Activated CD8-positive, alpha-beta memory T cell treated with anti-CD3 and anti-CD28 coated beads for 36 hours (primary cell): ENCODE measurements at regions not wholly inside any gene's neighbourhood (a gene's known extent, or its start where the extent isn't known, plus 50 kb on each side); places are given as distances from the start of the nearest gene placed in this dataset.
"Not testable (repeated sequence)": the region's sequence is repeated elsewhere in the genome, so short reads cannot be mapped to it uniquely, and the experiment has no call there.

Experiments used
- CTCF ChIA-PET: fragments of 350-600 bp; sonication (Branson Sonifier 250); formaldehyde crosslinking; loops from one replicate; lab custom pipeline; 2021; ENCODE audit warnings: antibody characterized with exemption; lab: Charles Lee
- POLR2A ChIA-PET: fragments of 350-600 bp; sonication (Branson Sonifier 250); formaldehyde crosslinking; loops from one replicate; lab custom pipeline; 2021; ENCODE audit warnings: antibody characterized with exemption; lab: Charles Lee

DNA sequence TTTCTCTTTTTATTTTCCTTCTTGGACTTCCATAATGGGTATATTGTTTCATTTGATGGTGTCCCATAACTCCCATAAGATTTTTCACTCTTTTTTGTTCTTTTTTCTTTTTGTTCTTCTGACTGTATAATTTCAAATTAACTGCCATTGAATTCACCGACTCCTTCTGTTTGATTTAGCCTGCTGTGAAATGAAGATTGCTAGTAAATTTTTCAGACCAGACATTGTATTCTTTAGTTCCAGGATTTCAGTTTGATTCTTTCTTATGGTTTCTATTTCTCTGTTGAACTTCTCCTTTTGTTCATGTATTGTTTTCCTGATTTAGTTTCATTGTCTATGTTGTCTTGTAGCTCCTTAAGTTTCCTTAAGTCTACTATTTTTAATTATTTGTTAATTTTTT, 87.6 kb upstream of the SPOPL start:
- POLR2A ChIA-PET = no interaction called here
- CTCF ChIA-PET = no interaction called here

DNA sequence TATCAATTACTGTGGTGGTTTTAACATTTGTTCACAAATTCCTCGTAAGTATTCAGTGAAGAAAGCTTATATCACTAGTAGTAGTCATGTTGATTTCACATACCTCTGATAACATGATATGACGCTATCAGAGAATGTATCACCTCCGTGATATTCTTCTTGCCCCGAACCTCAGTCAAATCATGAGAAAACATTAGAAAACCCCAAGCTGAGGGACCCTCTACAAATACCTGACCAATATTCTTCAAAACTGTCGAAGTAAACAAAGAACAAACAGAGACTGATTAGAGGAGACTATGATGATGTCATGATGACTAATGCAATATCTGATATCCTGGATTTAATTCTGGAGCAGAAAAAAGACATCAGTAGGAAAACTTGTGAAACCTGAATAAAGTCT, 85.6 kb upstream of the SPOPL start:
- CTCF ChIA-PET = no interaction called here

GRCh38 chr2:138418453-138418852, 83.1 kb upstream of the SPOPL start:
- CTCF ChIA-PET = no interaction called here

More for the DNA sequence above, 85.6 kb upstream of the SPOPL start:
- POLR2A ChIA-PET = no interaction called here

GRCh38 chr2:138421315-138421970, 80.1 kb upstream of the SPOPL start:
- ChIA-PET POLR2A (no interaction called here), CTCF (no interaction called here)

More at GRCh38 chr2:138418453-138418852, 83.1 kb upstream of the SPOPL start:
- POLR2A ChIA-PET = no interaction called here

GRCh38 chr2:138421971-138422335, 79.6 kb upstream of the SPOPL start:
- ChIA-PET CTCF (no interaction called here), POLR2A (no interaction called here)

GRCh38 chr2:138423198-138423597, 78.4 kb upstream of the SPOPL start:
- CTCF ChIA-PET = no interaction called here
- POLR2A ChIA-PET = no interaction called here

- CTCF ChIA-PET = no interaction called here
Measured at GRCh38 chr2:138423745-138424144, 77.8 kb upstream of the SPOPL start.

GRCh38 chr2:138424436-138425140, 77.0 kb upstream of the SPOPL start:
- ChIA-PET CTCF (no interaction called here), POLR2A (no interaction called here)

More at GRCh38 chr2:138423745-138424144, 77.8 kb upstream of the SPOPL start:
- POLR2A ChIA-PET = no interaction called here

GRCh38 chr2:138426116-138426515, 75.5 kb upstream of the SPOPL start:
- POLR2A ChIA-PET, CTCF ChIA-PET: not testable (repeated sequence)

- POLR2A ChIA-PET = no interaction called here
- CTCF ChIA-PET = no interaction called here
Measured at GRCh38 chr2:138428710-138429440, 72.7 kb upstream of the SPOPL start.

DNA sequence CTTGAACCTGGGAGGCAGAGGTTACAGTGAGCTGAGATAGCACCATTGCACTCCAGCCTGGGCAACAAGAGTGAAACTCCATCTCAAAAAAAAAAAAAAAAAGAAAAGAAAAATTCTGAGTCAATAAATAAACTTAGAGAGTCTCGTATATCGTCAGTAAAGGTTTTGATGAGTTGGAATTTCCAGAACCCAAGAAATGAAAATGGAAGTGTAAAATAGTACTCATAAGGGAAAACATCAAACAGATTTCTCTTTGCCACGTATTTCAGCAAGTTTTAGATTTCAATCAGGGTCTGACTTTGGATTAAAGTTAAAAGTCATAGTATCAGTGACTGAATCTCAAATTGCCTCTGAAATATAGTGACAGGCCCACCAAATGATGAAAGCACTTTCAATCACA, 71.4 kb upstream of the SPOPL start:
- POLR2A ChIA-PET = no interaction called here
- CTCF ChIA-PET = no interaction called here

- CTCF ChIA-PET = no interaction called here
- POLR2A ChIA-PET = no interaction called here
Measured at GRCh38 chr2:138432971-138433370, 68.6 kb upstream of the SPOPL start.

GRCh38 chr2:138433995-138434951, 67.3 kb upstream of the SPOPL start:
- CTCF ChIA-PET = no interaction called here
- POLR2A ChIA-PET = no interaction called here

DNA sequence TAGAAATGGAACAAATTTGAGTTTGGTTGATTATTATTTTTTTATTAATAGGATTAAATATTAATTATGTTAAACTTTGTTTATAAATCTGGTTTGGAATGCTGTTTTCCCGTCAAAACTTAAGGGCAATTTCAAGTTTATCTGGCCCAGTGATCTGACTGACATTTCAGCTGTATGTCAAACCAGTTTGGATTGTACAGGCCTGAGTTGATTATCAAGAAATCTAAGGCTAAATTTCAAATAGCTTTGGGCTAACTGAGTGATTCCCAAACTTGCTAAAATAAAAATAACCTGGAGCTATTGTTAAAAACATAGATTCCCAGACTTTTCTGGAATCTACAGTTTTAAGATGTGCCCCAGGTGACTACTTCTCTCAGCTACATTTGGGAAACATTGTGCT, 65.9 kb upstream of the SPOPL start:
- POLR2A ChIA-PET = no interaction called here
- CTCF ChIA-PET = no interaction called here

DNA sequence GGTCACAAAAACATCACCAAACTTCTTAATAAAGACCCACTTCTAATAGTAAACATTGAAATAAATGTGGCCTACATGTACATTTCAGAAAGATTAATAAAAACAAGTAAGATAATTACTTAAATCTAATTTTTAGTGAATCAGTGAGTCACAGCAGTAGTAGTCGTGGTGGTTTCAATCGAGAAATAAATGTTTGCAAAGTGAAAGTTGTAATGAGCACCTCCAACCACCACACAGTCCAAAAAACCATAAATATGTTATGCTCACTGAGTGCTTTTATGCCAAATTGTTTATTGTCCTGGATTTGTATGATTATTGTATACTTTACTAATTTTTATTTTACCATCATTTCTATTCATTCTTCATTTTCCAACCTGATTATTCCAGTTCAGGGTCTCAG, 61.8 kb upstream of the SPOPL start:
- ChIA-PET CTCF (no interaction called here), POLR2A (no interaction called here)

DNA sequence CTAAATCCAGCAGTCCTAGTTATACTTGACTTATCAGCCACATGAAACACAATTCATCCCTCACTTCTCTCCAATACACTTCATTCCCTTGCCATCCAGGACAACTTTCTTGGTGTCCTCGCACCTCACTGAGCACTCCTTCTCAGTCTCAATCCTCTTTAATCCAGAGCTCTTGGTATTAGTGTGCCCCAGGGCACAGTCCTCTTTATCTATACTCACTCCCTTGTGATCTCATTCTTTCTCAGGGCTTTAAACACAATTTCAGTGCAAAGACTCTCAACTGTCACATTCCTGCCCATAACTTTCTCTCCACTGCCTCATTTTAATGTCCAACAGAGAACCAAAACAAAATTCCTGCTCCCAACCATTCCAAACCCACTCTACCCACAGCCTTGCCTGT, 60.8 kb upstream of the SPOPL start:
- POLR2A ChIA-PET = no interaction called here
- CTCF ChIA-PET = no interaction called here

DNA sequence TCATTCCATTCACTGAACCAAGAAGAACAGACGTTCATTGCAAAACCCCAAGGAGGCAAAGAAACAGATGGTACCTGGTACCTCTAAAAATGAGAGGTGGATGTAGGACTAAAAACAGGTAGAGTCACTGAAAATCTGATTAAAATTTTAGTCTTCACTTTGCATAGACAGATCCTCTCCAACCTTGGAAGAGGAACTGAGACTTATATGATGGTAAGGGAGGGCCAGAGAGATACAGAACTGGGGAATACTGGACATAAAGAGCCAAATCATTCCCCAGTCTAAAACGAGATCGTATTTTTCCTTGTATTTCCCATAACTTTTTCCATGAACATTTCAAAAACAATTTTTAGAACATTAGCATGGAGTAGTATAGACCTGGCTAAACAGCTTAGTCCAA, 59.7 kb upstream of the SPOPL start:
- ChIA-PET POLR2A (no interaction called here), CTCF (no interaction called here)

- ChIA-PET POLR2A (no interaction called here), CTCF (no interaction called here)
Measured at GRCh38 chr2:138444411-138444810, 57.2 kb upstream of the SPOPL start.

GRCh38 chr2:138445227-138445626, 56.3 kb upstream of the SPOPL start:
- ChIA-PET CTCF (no interaction called here), POLR2A (no interaction called here)

DNA sequence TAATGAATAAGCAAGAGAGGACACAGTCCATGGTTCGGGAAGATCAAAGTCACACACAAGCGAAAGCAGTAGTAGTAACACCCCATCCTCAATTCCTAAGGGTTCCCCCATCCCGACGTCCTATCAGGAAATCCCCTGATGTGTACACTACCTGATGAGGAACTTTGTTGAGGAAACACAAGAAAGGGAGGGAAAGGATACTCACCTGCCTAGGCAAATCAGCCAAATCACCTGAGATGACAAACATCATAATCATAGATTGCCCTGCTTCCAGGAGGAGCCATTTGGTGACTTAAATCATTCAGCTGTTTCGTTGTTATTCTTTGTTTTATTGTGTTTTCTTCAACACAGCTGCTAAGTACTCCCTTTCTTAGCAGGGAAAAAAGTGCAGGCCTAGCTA, 55.5 kb upstream of the SPOPL start:
- ChIA-PET POLR2A (no interaction called here), CTCF (no interaction called here)
